Activated CD8-positive, alpha-beta memory T cell treated with anti-CD3 and anti-CD28 coated beads, Interleukin-2, amount 50 U/mL, for 24 hours (primary cell): ENCODE measurements at regions not wholly inside any gene's neighbourhood (a gene's known extent, or its start where the extent isn't known, plus 50 kb on each side); places are given as distances from the start of the nearest gene placed in this dataset.

ENCODE experiments used
- DNase-seq: peaks from one replicate; pipeline ENCODE4 v3.0.0-alpha.2; 2020; ENCODE audit errors: extremely low read depth

- no peak for DNase-seq
Observed at GRCh38 chr6:106035655-106036054, 50.5 kb upstream of the PRDM1 start.

GRCh38 chr6:106033806-106034205 lies 52.3 kb upstream of the PRDM1 start:
- DNase-seq = no peak

GRCh38 chr6:106027758-106028157 lies 58.4 kb upstream of the PRDM1 start:
- DNase-seq = no peak

DNA sequence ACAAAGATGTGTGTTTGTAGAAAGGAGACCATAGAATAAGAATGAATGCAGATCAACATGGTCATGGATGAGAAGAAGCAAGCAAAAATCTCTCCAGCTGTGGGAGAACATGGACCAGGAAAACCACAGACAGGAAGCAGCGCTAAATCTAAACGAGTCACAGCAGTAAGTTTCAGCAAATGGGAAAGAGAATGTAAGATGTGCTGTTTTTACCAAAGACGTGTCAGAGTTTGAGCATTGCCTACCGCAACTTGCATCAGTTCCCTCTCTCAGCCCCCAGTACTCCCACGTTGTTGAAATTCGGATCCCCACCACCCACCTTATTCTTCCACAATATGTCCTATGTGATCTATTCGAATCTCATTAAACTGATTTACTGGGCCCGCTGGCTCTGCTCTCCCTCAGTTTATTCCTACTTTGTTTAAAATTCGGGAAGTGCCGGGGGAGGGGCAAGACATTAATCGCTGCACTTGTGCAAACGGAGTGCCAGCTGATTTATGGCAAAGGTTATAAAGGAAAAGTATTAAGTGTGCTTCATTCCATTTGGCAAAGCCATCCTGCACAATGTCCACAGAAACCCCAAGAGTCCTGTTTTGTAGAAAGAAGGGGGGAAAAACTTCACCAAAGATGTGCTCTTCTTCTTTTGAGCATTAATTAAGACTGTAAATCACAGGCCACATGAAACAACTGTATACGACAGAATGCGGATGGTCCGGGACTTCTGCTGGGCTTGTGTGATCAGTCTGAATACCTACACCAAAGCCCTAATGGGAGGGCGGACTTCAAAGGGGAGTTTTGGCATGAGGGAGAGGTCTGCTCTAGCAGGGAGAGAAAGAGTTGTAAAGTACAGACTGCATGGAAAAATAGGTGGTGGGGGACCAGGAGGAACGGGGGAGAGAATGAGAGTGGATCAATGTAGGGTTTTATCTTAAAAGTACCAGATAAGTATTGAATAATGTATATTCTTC lies 59.1 kb upstream of the PRDM1 start:
- DNase-seq = no peak

DNA sequence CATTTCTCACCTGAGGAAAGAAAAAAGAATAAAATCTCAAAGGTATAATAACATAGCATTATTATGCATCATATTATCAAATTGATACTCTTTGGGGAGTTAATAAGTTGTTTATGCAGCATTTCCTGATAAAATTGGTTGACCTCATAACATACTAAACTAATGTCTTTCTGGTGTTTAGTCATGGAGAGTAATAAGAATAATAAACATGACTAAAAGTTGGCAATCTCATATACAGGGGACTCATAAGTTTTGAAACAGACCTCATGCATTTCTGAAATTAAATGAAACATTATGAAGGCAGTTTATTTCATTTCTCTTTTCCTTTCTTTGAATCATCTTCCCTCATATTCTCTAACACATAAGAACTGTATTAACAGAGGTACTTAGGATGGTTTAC lies 60.5 kb upstream of the PRDM1 start:
- no peak for DNase-seq

GRCh38 chr6:106022801-106023200 lies 63.3 kb upstream of the PRDM1 start:
- no peak for DNase-seq

DNA sequence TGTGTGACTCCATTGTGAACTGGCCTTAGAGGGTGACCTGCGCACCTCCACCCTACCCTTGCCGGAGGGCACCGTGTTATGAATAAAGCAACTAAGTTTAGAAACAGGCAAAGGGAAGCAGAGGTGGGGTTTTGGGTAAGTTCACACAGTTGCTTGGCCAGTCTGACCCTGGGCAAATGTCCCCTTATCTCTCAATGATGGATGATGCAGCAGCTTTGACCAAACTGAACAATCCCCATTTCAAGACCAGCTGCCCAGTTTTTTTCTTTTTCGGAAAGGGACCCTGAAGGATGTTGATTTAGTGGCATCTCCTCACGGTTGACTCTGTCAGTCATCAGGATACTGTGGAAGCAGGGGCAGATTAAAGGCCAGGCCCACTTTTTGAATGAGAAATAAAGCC lies 68.7 kb upstream of the PRDM1 start:
- no peak for DNase-seq

- no peak for DNase-seq
Observed at GRCh38 chr6:106014955-106015354, 71.2 kb upstream of the PRDM1 start.

DNA sequence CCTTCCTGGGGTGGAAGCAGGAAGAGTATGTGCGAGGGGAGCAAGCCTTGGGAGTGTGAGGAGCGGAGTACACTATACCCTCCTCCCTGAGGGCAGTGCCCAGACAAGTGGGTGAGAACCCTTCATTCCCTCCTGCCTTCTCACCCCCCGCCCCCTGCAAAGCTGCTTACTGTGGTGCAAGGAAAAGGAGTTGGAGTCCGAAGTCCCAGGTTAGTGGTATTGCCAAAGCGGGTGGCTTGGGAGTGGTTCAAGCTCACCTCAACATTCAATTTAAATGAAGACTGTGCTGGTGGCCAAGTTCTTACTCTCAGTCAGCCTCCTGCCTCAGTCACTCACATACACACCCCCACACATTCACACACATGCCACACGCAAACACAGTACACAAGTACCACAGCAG lies 74.7 kb upstream of the PRDM1 start:
- no peak for DNase-seq

GRCh38 chr6:106005954-106006353 lies 80.2 kb upstream of the PRDM1 start:
- DNase-seq = no peak

- DNase-seq = no peak
Observed at GRCh38 chr6:106005013-106005412, 81.1 kb upstream of the PRDM1 start.

GRCh38 chr6:106003268-106003987 lies 82.7 kb upstream of the PRDM1 start:
- no peak for DNase-seq

GRCh38 chr6:106002005-106002404 lies 84.1 kb upstream of the PRDM1 start:
- no peak for DNase-seq

GRCh38 chr6:106000935-106001334 lies 85.2 kb upstream of the PRDM1 start:
- DNase-seq = no peak

DNA sequence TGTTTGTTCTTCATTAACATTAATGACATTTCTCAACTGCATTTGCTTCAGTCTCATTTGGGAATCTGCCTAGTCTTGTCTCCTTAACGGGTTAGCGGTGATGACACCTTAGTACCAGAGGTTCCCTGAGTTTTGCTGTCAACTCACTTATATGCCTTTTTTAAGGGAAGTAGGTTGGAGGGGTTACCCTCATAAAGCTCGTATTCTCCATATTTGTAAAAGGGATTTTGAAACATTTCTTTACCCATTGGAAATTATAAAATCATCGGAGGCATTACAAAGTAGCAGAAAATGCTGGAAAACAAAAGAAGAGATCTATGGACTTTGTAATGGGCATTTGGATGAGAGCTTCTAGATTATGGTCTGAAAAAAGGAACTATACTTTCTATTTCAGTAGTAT lies 88.7 kb upstream of the PRDM1 start:
- no peak for DNase-seq

GRCh38 chr6:105995391-105995865 lies 90.7 kb upstream of the PRDM1 start:
- DNase-seq = no peak

DNA sequence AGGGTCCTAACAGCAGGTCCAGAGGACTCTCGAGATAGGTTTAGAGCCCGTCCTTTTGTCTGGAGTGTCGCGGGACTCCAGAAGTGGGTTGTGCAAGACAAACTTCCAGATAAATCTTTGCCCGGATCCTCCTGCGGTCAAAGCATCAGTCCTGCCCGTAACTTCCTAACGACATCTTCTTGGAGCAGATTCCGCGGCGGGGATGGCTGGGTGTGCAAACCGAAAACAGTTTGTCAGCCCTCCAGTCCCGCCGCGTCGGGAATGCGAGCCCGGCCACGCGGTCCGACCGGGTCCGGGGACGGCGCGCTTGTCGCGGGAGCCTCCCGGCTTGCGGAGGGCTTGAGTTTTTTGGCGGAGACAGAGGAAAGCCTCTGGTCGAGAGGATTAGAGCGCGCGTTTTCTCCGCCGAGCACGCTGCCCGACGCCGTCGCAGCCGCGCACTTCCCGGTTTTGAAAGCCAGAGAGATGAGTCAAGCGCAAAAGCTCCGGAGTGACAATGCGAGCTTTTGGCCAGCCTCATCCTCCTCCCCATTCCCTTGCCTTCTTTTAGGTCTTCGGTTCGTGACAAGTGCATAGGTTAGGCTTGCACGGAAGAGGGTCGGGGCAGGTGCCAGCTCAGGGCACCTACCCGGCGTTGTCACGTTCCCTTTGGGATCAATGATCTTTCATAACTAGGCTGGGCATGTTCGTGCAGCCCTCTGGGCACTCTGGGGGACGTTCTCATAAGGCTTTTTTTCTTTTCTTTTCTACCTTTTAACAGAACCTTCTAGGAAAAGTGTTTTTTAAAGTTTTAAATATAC lies 91.3 kb upstream of the PRDM1 start:
- no peak for DNase-seq

DNA sequence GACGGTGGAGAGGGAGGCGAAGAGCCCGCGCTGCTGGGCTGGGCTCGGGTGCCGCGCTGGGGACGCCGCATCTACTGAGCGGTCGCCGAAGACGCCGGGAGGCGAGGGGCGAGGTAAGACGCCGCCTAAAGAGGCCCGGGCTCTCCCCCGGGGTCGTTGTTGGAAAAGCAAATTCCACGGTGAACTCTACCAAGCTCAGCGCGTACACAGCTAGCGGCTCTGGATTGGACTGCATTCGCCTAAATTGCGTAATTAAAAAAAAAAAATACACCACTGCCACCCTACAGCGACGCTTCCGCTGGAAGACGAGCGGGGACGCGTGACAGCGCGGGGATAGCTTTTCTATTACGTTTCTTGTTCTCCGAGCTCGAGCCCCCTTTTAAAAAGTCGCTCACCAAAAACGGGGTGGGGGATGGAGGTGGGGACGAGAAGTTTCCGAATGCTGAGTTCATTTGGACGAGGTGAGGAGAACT lies 92.0 kb upstream of the PRDM1 start:
- no peak for DNase-seq

DNA sequence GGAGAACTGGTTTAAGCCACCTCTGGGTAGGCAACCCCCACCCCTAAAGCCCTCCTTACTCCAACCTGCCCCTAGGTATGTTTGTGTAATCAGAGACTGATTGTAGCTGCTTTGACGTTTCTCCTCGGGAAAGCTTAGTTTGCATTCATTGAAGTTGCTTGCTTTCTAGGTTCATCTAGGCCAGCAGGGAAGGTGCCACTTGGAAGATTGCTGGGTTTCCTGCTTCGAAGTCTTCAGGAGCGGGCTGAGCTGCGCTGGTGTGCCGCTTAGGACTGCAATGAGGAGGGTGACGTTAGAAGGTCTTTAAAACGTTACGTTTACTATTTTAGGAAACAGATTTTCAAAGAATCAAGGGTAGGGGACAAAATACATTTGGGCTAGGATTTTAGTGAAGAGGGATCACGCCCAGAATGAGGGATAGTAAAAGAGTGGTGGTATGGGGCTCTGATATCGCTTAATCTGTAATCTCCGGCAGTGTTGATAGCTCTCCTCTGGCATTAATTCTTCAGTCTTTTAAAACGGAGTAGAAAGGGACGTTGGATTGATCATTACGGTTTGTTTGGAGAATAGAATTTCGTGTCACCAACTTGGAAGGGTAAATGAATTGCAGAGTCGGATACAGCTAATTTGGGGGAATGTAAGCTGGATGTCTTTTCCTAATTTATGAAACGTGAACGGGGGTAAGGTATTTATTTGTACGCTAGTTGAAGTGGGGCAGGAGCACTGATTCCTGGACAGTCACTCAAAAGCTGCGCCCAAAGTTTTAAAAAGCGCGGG lies 92.6 kb upstream of the PRDM1 start:
- no peak for DNase-seq

- no peak for DNase-seq
Observed at GRCh38 chr6:105992315-105992961, 93.7 kb upstream of the PRDM1 start.
